Fibroblast of skin of abdomen (primary cell): ENCODE measurements at regions not wholly inside any gene's neighbourhood (a gene's known extent, or its start where the extent isn't known, plus 50 kb on each side); places are given as distances from the start of the nearest gene placed in this dataset.
"Not testable (repeated sequence)": the region's sequence is repeated elsewhere in the genome, so short reads cannot be mapped to it uniquely, and the experiment has no call there.

Source experiments
- DNase-seq: peaks from one replicate; pipeline ENCODE4 v3.0.0-alpha.2; 2013

- no peak for DNase-seq
Measured at GRCh38 chr16:8183176-8184099, 406.9 kb downstream of the TMEM114 start.

GRCh38 chr16:8182761-8183160, 407.6 kb downstream of the TMEM114 start:
- DNase-seq = no peak

DNA sequence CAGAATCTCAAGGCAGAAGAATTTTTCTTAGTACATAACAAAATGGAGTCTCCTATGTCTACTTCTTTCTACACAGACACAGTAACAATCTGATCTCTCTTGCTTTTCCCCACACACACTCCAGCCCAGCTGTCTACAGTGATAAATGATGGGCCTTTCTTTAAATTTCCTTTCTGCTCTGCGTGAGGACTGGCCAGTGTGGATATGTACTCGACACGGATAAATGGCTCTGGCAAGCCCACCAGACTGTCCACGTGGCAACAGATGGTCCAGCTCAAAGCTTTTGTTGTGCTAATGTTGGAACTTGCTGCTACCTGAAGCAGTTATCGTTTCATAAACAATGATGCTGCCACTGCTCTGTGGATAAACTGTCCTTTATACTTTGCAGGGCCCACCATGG, 410.7 kb downstream of the TMEM114 start:
- no peak for DNase-seq

GRCh38 chr16:8178271-8178670, 412.0 kb downstream of the TMEM114 start:
- DNase-seq = no peak

DNA sequence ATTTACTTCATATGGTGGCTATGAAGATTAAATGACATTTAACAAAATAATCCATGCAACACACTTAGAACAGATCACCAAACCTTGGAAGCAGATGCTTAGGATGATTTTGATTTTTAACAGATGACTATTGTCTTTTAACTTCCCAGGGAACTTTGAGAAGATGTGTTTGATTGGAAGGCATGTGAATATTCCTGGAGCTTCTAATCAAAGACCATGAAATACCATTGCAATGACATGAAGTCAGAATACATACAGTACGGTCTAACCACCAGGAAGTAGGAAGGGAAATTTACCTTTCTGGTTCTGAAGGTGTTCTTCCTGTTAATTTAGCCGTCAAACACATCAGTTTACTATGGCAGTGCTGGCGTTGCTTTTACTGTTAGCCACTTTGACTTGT, 414.9 kb downstream of the TMEM114 start:
- DNase-seq = no peak

- peak; percentile 61 for DNase-seq
Measured at GRCh38 chr16:8173111-8173644, 417.1 kb downstream of the TMEM114 start.

- no peak for DNase-seq
Measured at GRCh38 chr16:8172551-8172950, 417.8 kb downstream of the TMEM114 start.

DNA sequence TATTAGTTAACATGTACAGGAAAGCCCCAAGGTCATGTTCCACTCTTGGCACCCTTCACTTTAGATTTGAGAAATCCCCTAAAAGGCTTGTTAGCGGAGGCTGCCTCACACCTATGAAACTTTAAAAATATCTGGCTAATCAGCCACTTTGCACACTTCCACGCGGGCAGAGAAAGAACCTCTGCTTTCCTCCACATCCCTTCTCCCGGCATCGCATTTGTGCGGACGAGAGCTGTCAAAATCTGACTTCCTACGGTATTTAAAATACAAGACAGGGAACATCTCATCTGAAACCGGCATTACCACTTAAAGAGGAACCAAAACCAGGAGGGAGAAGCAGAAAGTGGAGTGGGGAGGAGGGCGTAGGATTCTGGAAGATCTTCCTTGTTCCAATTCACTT, 422.3 kb downstream of the TMEM114 start:
- no peak for DNase-seq

DNA sequence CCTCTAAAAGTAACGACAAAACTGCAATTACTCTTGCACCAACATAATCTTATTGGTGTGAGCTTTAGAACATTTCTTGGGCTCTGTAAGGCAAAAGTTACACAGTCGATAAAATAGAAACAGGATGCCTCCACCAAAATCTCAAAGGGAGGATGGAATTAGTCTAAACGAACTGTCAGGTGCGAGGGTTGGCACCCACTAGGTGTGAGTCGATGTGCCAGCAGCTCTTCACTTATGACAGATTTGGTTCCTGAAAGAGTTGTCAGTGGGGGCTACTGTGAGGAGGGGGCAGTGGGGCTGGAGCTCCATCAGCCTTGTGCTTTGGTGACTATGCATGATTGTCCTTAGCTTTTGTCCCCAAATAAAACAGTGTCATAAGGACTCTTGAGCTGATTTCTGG, 422.9 kb downstream of the TMEM114 start:
- no peak for DNase-seq

DNA sequence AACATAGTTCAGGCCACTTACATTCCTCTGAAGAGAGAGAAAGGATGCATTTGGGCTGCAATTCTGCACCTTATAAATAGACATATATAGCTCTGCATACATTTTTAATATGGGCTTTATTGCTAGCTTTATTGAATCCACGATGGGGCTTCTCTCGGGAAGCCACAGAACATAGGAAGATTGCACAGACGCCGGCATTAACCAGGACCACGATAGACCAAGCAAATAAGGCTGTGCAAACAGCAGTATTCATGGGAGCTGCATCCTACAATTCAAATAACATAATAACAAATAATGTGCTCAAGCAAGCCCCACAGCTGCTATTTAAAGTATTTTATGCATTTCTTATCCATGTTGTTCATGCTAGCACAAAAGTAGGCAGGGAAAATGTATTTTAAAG, 432.3 kb downstream of the TMEM114 start:
- DNase-seq = no peak

GRCh38 chr16:8155275-8155674, 435.0 kb downstream of the TMEM114 start:
- no peak for DNase-seq

GRCh38 chr16:8146256-8147012, 443.9 kb downstream of the TMEM114 start:
- DNase-seq = no peak

DNA sequence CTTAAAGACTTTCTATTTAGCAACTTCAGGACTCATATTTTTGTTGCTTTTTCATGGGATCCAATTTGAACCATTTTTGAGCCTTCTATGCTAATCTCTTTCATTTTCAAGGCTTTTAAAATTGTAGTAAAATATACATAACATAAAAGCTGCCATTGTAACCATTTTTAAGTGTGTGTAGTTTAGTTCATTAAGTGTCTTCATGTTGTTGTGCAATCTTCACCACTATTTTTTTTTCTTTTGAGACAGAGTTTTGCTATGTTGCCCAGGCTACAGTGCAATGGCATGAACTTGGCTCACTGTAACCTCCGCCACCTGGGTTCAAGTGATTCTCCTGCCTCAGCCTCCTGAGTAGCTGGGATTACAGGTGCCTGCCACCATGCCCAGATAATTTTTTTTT, 451.6 kb downstream of the TMEM114 start:
- DNase-seq = no peak

GRCh38 chr16:8137606-8138005, 452.7 kb downstream of the TMEM114 start:
- no peak for DNase-seq

GRCh38 chr16:8130197-8130596, 460.1 kb downstream of the TMEM114 start:
- no peak for DNase-seq

DNA sequence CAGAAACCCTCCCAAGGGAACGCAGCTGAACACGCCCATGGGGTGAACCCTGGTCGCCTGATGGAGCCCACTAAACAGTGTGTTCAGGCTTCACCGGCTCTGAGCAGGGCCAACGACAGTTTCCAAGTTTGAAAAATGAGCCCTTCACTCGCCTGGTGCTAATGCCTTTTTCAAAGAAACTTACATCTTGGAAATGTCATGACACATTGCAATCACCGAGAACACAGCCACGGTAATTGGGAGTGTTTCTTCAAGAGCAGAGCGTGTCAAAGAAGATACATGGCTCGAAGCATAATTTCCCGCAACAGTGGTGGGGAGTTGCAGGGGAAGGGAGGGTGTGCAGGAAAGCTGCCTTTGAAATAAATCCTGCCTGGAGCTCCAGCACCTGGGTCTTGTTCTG, 463.2 kb downstream of the TMEM114 start:
- no peak for DNase-seq

DNA sequence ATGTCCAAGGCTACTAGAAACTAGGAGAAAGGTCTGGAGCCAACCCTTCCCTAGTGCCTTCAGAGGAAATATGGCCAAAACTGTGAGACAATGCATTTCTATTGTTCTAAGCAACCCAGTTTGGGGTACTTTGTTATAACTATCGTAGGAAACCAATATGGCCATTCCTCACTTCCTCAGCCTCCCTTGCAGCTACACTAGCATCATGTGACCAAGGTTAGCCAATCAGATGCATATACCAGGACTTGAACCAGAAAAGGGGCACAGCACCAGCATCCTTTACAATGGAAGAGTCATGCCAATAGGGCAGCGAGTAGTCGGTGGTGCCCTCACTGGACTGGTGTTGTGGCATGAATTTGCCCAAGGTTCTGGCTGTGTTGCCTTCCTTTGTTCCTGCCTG, 464.0 kb downstream of the TMEM114 start:
- no peak for DNase-seq

- no peak for DNase-seq
Measured at GRCh38 chr16:8120001-8120400, 470.3 kb downstream of the TMEM114 start.

DNA sequence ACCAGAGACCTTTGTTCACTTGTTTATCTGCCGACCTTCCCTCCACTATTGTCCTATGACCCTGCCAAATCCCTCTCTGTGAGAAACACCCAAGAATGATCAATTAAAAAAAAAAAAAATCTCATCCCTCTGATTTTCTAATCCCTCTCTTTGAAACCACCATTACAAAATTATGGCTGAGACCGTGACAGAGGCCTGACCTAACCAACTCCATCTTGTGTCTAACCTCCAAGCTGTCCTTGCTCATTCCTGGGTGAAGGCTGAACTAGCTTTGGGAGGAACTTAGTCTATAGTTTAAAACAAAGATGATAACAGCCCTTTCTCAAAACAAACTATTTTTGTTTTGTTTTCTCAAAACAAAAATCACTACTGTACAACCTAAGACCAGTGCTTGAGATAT, 474.5 kb downstream of the TMEM114 start:
- no peak for DNase-seq

GRCh38 chr16:8114941-8115340, 475.4 kb downstream of the TMEM114 start:
- not testable (repeated sequence) for DNase-seq

DNA sequence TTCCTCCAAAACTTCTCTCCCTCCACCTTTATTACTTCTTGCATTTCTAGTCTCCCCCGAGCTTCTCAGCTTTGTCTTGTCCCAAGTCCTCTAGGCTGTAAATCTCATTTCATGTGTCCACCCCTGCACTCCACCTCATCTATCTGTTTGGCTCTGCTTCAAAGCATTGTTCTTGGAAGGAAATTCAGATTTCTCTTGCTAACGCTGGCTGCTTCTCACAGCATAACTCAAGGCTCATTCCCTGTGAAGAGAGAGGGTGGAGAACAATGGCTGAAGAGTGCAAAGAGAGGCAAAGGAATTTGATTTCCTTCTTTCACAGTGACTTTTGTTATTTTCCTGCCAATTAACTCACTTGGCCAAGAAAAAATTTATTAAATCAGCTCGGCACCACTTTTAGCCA, 476.5 kb downstream of the TMEM114 start:
- DNase-seq = no peak

DNA sequence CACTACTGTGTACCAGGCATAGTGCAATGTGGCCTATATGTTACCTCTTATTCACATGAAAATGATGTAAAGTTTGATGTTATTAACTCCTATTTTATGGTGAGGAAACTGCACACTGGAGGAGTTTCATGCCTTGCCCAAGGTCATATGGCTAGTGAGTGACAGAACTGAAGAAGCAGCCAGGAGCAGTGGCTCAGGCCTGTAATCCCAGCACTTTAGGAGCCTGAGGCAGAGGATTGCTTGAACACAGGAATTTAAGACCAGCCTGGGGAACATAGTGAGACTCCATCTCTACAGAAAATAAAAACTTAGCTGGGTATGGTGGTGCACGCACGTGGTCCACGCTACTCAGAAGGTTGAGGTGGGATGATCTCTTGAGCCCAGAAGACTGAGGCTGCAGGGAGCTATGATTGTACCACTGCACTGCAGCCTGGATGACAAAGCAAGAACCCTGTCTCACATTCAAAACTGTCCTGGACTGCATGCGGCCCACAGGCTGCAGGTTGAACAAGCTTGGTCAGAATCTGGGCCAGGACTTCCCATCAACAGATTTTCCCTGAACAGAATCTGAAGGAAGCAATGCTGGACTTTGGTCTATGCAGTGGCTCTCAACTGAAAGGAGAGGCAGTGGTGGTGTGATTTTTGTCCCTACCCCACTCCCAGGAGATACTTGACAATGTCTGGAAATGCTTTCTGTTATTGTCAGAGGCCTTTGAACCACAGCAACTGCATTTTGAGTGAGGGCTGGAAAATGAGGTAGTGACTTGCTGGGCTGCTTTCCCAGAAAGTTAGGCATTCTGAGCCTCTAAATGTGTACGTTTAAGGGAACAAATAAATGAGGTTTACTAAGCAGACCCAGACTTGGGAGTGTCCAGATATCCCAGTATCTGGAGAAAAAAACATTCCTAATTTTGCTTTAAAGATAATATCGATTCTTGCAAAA, 479.5 kb downstream of the TMEM114 start:
- no peak for DNase-seq
